ENCODE measurements at regions not wholly inside any gene's neighbourhood (a gene's known extent, or its start where the extent isn't known, plus 50 kb on each side); places are given as distances from the start of the nearest gene placed in this dataset.

- no peak overlapping the region for H2AK5ac ChIP-seq (ENCODE audit: low read depth, low read length)
- H3K23ac ChIP-seq (ENCODE audit: insufficient read length) = no peak overlapping the region
- no peaks in the 10 kb centered on the region for H3K23me2 ChIP-seq (ENCODE audit: low read depth, low read length)
- no peak overlapping the region for H3K4me2 ChIP-seq (ENCODE audit: insufficient read depth in 1 of 2, low read depth in 2 of 2, low read length in 2 of 2)
- H4K20me1 ChIP-seq (replicated peaks in 1 of 2; ENCODE audit: control insufficient read depth in 1 of 2, insufficient read depth in 2 of 2, low read length in 2 of 2) = no peaks in the 10 kb centered on the region
- H3K18ac ChIP-seq (ENCODE audit: extremely low read depth, low read length) = no peak overlapping the region
- FAIRE-seq (no peak), DNase-seq (ENCODE audit: low read depth in 1 of 2, low spot score in 2 of 2) (no peak)
- no peak overlapping the region for H3K9ac ChIP-seq (replicated peaks in 1 of 4; ENCODE audit: extremely low read depth in 1 of 4, low read depth in 3 of 4, low read length in 3 of 4)
- no peaks in the 10 kb centered on the region for H3K36me3 ChIP-seq (ENCODE audit: control insufficient read depth in 2 of 4, insufficient read depth in 4 of 4, low read length in 3 of 4)
- no peak overlapping the region for H3K56ac ChIP-seq (replicated peaks; ENCODE audit: insufficient read length, low read depth, low read length)
- POLR2A ChIA-PET (ENCODE audit: partially characterized antibody) = no interaction called here
- no peak overlapping the region for H3K4me3 ChIP-seq (ENCODE audit: extremely low read depth in 1 of 4, insufficient read depth in 2 of 4, low read depth in 3 of 4, low read length in 4 of 4)
- no peak overlapping the region for H2BK120ac ChIP-seq (replicated peaks; ENCODE audit: low read depth, low read length)
- H2BK12ac ChIP-seq (ENCODE audit: low read depth, low read length) = no peak overlapping the region; the same call in 1 of the 2 replicates
- WGBS, 2 experiments (ENCODE audit: extremely low coverage in 1 of 2, insufficient coverage in 1 of 2, insufficient read length in 1 of 2, insufficient replicate concordance in 2 of 2, low coverage in 1 of 2, low lambda C conversion rate in 2 of 2, missing lambda C conversion rate in 1 of 2) = 97% methylated on average over 9 of the region's 9 CpGs; no CpG with 5 or more reads in 1 of the 2 experiments
- no peaks in the 10 kb centered on the region for H3K27me3 ChIP-seq (replicated peaks in 1 of 4; ENCODE audit: control insufficient read depth in 3 of 4, extremely low read depth in 1 of 4, insufficient read depth in 3 of 4, low read length in 3 of 4)
- no peak overlapping the region for H3K27ac ChIP-seq (ENCODE audit: low read depth, low read length)
- H3K14ac ChIP-seq (ENCODE audit: insufficient read length) = no peak overlapping the region
- H2BK5ac ChIP-seq (ENCODE audit: low read depth, low read length) = no peak overlapping the region
- no peaks in the 10 kb centered on the region for H3K79me2 ChIP-seq (ENCODE audit: control insufficient read depth in 1 of 2, insufficient read depth in 2 of 2, low read length in 2 of 2)
- H3K9me3 ChIP-seq (ENCODE audit: insufficient read depth in 2 of 2, low read depth in 1 of 2, low read length in 1 of 2) = no peaks in the 10 kb centered on the region
- CTCF ChIA-PET (ENCODE audit: partially characterized antibody) = no interaction called here
- 0 out of 2 replicates have a peak overlapping the region, but pooled peaks have one; percentile 35 for H2AFZ ChIP-seq (ENCODE audit: low read length)
- H4K91ac ChIP-seq (replicated peaks; ENCODE audit: insufficient read length, low read length) = no peak overlapping the region
- H4K8ac ChIP-seq (ENCODE audit: extremely low read depth, insufficient read depth, low read length) = no peak overlapping the region
- H3K4me1 ChIP-seq (replicated peaks in 1 of 4; ENCODE audit: control insufficient read depth in 3 of 4, insufficient read depth in 4 of 4, low read length in 3 of 4) = no peaks in the 10 kb centered on the region
- no peak overlapping the region for H2BK20ac ChIP-seq (ENCODE audit: low read length)
- H4K5ac ChIP-seq (ENCODE audit: insufficient read length, low read depth, low read length) = no peak overlapping the region
- H3K4ac ChIP-seq (replicated peaks; ENCODE audit: insufficient read length, low read depth, low read length) = no peak overlapping the region
- no peak overlapping the region for H2BK15ac ChIP-seq (ENCODE audit: low read length)
- H3K79me1 ChIP-seq (ENCODE audit: low read depth, low read length) = no peaks in the 10 kb centered on the region
- TF ChIP-seq NRF1 (IDR thresholded peaks at IDR 0.05; ENCODE audit: low read depth, low read length) (no peak), RAD21 (IDR thresholded peaks at IDR 0.05 in 1 of 2, conservative IDR thresholded peaks at IDR 0.05 in 1 of 2; ENCODE audit: low read depth in 2 of 2, low read length in 2 of 2) (no peak), SP4 (IDR thresholded peaks at IDR 0.05; ENCODE audit: low read length) (no peak), GABPA (IDR thresholded peaks at IDR 0.05; ENCODE audit: borderline replicate concordance, insufficient read depth, low read length) (no peak), MAFK (IDR thresholded peaks at IDR 0.05; ENCODE audit: low read depth, low read length) (no peak), EGR1 (IDR thresholded peaks at IDR 0.05; ENCODE audit: borderline replicate concordance, low read depth, low read length) (no peak), KDM1A (IDR thresholded peaks at IDR 0.05; ENCODE audit: borderline replicate concordance, low read length) (no peak), TEAD4 (IDR thresholded peaks at IDR 0.05; ENCODE audit: low read depth, low read length) (no peak), RXRA (IDR thresholded peaks at IDR 0.05; ENCODE audit: insufficient read depth, low read depth, low read length) (no peak), NANOG (IDR thresholded peaks at IDR 0.05; ENCODE audit: insufficient read depth, low read depth, low read length, poor library complexity, severe bottlenecking) (no peak)
- TF ChIP-seq, protein P1, sequence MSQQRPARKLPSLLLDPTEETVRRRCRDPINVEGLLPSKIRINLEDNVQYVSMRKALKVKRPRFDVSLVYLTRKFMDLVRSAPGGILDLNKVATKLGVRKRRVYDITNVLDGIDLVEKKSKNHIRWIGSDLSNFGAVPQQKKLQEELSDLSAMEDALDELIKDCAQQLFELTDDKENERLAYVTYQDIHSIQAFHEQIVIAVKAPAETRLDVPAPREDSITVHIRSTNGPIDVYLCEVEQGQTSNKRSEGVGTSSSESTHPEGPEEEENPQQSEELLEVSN (IDR thresholded peaks at IDR 0.05) = no peak
- TF ChIP-seq, protein P2, sequence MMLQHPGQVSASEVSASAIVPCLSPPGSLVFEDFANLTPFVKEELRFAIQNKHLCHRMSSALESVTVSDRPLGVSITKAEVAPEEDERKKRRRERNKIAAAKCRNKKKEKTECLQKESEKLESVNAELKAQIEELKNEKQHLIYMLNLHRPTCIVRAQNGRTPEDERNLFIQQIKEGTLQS (IDR thresholded peaks at IDR 0.05; ENCODE audit: insufficient read depth, low read depth, low read length) = no peak
These were observed 596.5 kb upstream of the KLF12 start for GRCh38 chr13:74730556-74731331.
